Activated CD4-positive, alpha-beta T cell treated with anti-CD3 and anti-CD28 coated beads for 48 hours (primary cell): ENCODE measurements at regions not wholly inside any gene's neighbourhood (a gene's known extent, or its start where the extent isn't known, plus 50 kb on each side); places are given as distances from the start of the nearest gene placed in this dataset.

Source experiments
- DNase-seq: peaks from one replicate; pipeline ENCODE4 v3.0.0-alpha.2; 2020

DNA sequence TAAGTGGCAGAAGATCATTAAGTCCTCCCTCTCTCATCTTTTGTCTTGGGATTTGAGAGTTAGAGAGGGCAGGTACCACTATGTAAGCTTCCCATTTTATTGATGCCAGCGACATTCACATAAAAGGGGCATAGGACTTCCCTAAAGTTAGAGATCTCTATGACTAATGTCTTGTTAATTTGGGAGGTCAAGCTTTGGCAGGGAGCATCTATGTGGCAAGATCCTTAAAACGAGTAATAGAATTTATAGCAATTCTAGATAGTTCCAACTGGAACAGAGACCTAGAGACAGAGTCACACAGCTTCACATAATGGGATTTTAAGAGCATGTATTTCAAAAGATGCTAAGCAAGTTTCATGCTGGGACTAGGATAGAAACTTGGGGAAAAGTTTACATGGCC lies 308.0 kb downstream of the MAP2K6 start:
- DNase-seq = no peak

DNA sequence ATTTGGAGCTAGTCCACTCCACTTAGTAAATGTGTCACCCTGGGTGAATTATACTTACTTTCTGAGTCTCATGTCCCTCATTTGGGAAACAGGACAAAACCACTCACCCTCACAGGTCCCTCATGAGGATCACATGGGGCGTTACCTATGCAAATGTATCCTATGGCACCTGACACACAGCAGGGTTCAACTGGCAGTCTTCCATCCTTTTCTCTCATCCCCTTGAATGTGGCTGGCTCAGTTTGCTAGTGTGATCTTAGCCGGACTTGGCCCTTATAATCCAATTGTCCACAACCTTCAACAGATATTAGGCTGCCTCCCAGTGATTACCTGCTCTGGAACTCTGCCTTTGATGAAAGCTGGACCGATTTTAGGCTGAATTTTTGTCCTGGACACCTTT lies 308.8 kb downstream of the MAP2K6 start:
- no peak for DNase-seq

GRCh38 chr17:69723741-69724140 lies 309.2 kb downstream of the MAP2K6 start:
- no peak for DNase-seq

- no peak for DNase-seq
Measured at GRCh38 chr17:69724238-69724637, 309.7 kb downstream of the MAP2K6 start.

- no peak for DNase-seq
Measured at GRCh38 chr17:69725146-69725545, 310.6 kb downstream of the MAP2K6 start.

DNA sequence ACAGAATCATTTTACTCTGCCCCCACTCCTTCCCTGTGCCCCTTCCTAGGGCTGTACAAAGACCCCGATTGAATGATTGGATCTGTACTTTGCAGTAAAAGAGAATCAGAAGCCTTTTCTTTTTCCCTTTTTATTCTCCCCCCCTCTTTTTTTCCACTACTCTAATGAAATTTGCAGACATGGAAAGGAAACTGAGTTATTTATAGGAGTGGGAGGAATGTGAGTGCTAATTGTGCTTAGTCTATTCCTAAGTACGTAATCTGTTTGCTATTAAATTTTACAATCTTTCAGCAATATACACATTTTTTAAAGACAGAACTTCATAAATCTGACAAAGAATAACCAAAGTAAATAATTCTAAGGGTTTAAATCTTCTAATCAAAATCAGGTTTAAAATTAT lies 314.3 kb downstream of the MAP2K6 start:
- DNase-seq = no peak

- no peak for DNase-seq
Measured at GRCh38 chr17:69729944-69730343, 315.4 kb downstream of the MAP2K6 start.

GRCh38 chr17:69732272-69732918 lies 317.9 kb downstream of the MAP2K6 start:
- DNase-seq = no peak

DNA sequence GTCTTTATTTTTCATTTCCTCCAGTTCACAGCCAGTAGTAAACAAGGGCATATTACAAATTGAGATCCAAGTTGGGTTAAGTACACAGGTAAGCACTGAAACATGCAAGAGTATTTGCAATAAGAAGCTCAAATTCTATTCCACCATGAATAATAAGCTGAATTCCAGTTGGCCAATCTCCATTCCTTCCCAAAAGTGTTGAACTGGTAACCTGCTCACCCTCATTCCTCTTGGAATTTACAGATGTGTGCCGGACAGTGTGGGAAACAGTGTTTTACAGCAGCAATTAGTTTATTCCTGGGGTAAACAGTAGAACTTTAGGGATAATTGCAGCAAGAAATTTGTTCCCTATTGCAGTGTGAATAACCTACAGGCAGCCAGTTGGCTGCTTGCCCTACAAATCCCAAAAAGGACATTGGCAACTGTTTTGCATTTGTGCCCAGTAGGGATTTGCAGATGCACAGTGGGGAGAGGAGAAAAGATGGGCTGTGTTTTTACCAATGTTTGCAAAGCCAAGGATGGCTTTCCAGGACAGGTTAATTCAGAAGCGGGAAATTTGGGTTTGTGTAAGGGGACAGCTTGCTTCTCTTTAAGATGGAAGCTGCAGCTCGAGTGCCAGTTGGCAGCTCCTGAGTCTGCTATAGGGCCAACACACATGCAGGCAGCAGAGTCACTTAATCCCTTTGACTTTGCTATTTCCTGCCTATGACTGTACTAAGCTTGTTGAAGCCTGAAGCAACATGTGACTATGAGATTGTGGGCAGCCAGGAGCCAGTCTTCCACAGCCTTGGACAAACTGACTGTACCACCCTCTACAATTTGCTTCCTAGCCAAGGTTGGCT lies 318.9 kb downstream of the MAP2K6 start:
- no peak for DNase-seq

GRCh38 chr17:69734656-69735055 lies 320.2 kb downstream of the MAP2K6 start:
- DNase-seq = no peak

GRCh38 chr17:69735285-69735684 lies 320.8 kb downstream of the MAP2K6 start:
- no peak for DNase-seq

DNA sequence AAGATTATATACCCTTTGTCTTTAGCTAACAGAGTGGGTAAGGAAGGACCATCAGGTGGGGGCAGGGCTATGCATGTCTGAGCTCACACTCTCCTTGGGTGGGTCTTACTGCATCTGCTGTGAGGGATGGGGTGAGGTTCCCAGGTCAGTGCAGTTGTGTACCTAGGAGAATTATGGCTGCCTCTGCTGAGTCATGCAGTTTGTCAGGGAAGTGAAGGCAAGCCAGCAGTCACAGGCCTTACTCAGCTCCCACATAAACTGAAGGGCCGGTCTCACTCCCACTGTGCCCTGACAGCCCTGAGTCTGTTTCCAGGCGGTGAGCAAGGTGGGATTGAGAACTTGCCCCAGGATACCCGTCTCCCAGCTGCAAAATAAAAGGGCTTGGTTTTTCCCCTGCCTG lies 328.6 kb downstream of the MAP2K6 start:
- DNase-seq = no peak

GRCh38 chr17:69744512-69745070 lies 330.1 kb downstream of the MAP2K6 start:
- DNase-seq = no peak

- DNase-seq = no peak
Measured at GRCh38 chr17:69749911-69750310, 325.1 kb upstream of the KCNJ16 start.

GRCh38 chr17:69757688-69758430 lies 317.2 kb upstream of the KCNJ16 start:
- no peak for DNase-seq

DNA sequence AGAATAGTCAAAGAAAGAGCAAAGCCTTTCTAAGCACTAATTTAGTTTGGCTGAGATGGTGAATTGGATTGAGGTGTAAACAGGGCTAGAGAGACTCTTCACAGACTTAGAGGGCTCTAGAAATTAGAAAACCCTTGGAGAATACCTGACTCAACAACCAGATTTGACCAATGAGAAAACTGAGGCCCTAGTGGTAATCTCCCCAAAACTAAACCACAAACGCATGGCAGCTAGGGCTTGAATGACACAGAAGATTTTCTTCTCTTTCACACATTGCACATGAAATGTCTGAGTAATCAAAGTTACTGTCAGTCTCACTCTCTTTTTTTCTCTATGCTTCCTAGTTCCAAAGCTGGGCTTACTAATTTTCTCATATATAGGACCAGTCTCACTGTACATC lies 314.5 kb upstream of the KCNJ16 start:
- no peak for DNase-seq

GRCh38 chr17:69761011-69761410 lies 314.0 kb upstream of the KCNJ16 start:
- DNase-seq = no peak

DNA sequence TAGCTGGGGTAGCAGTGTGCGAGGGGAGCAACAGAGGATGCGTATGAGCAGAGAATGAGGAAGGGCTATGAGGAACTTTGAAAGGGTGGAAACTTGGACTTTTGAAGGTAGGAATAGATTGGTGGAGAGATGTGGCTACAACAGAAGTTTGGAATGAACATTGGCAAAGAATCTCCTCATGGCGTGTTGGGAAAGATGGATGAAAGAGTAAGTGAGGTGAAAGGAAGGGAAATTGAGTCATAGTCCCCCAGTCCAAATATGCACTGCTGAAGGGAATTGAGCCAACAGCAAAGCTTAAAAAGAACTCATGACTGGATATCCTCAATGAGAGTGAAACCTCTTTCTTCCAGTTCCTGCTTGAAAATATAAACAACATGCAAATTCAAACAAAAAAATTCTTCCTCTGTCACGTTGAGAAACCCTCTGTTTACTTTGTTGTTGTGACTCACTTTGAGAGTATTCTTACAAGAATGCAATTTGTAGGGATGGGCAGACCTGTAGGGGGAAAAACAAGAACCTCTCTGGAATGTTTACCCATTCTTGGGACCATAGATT lies 313.2 kb upstream of the KCNJ16 start:
- no peak for DNase-seq

GRCh38 chr17:69762359-69762758 lies 312.7 kb upstream of the KCNJ16 start:
- no peak for DNase-seq

- DNase-seq = no peak
Measured at GRCh38 chr17:69762766-69763165, 312.3 kb upstream of the KCNJ16 start.

DNA sequence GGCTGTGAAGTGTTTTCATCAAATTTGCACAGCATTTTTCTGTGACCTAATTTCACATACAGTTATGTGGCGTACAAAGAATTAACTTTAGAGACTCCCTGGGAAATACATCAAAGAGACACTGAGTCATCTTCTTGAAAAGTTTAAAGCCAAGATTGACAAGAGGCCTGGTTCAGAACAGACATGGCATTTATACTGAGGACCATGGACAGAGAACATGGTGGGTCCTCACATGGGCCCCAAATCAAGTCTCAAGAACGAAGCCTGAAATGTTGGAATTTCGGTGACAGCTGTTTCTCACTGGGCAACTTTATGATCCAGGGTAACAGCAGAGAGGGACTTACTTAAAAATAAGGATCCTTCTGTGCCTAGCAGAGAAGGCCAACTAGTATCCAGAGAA lies 311.5 kb upstream of the KCNJ16 start:
- no peak for DNase-seq

GRCh38 chr17:69764146-69764545 lies 310.9 kb upstream of the KCNJ16 start:
- no peak for DNase-seq

DNA sequence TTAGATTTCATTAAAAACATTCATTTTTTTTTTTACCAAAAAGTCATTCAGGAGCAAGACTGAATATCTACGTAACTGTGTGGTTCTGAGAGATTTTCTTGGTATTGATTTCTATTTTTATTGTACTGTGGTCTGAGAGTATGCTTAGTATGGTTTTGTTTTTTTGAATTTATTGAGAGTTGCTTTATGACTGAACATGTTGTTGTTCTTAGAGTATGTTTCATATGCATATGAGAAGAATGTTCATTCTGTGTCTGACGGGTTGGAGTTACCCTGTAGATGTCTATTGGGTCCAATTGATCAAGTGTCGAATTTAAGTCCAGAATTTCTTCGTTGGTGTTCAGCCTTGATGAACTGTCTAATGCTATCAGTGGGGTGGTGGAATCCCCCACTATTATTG lies 306.0 kb upstream of the KCNJ16 start:
- DNase-seq = no peak
